Occipital lobe (tissue), 1 donor: ENCODE measurements at regions not wholly inside any gene's neighbourhood (a gene's known extent, or its start where the extent isn't known, plus 50 kb on each side); places are given as distances from the start of the nearest gene placed in this dataset.
"Not testable (repeated sequence)": the region's sequence is repeated elsewhere in the genome, so short reads cannot be mapped to it uniquely, and the experiment has no call there.

Source experiments
- DNase-seq: peaks from one replicate; lab custom pipeline; 2025; lab: John Stamatoyannopoulos, UW

DNA sequence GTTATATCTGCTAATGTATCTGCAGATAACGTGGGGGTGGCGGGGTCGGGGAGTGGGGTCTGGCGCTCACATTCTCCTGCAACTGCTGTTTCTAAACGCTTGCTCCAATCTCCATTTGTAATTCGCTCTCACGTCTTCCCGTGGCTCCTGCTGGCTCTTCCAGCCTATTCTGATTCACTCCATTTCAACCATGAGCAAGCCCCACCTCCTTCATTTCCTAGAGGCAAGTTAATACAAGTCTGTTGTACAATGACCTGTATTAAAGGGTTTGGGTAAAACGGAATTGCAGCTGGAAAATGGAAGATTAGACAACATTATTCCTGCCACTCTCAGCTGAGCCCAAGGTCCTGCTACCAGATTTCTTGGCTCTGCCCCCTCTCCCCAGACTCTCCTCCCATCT is 132.3 kb downstream of the CSNK2A3 start:
- no peak for DNase-seq

DNA sequence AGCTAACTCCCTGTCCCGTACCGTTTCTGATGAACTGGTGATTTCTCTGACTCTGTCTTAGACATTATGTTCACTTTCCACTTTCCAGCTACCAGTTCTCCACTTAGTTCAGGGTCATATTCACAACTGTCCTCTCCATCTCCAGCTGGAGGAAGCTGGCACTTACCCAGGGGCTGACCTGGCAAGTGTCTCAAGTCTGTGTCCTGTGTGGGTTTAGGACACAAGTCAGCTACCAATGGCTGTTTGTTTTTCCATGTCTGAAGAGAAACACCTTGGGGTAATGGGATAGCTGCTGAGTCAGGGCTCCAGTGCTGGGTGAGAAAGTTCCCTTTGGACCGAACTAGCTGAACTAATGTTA is 134.4 kb downstream of the CSNK2A3 start:
- no peak for DNase-seq

DNA sequence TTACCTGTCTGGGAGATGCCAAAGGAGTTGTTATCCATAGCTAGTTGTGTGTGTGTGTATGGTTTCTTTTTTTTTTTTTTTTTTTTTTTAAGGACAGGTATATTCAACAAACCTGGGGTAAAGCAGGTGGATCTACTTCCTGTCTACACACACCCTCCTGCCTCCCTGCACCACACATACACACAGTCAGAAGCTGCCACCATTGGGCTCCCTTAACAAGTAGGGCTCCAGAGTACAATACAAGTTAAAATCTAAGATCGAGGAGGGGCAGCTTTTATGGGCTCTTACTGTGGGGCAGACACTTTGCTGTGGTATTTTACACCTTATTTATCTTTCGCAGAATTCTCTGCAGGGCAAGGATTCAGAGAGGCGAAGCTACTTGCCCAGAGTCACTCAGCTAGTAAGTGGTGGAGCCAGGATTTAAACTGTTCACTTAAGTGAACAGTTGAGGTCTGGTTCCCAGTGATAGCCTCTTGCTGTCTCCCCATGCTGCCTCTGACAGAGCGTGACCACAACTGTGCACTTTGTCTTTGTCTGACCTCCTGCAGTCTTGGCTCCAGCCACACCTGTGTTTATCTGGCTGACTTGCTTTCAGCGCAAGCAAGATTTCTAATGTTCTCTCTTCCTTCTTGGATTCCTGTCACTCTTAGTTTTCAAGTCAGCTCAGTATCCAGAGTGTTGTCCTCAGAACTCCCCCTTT is 135.0 kb downstream of the CSNK2A3 start:
- DNase-seq, result no peak

DNA sequence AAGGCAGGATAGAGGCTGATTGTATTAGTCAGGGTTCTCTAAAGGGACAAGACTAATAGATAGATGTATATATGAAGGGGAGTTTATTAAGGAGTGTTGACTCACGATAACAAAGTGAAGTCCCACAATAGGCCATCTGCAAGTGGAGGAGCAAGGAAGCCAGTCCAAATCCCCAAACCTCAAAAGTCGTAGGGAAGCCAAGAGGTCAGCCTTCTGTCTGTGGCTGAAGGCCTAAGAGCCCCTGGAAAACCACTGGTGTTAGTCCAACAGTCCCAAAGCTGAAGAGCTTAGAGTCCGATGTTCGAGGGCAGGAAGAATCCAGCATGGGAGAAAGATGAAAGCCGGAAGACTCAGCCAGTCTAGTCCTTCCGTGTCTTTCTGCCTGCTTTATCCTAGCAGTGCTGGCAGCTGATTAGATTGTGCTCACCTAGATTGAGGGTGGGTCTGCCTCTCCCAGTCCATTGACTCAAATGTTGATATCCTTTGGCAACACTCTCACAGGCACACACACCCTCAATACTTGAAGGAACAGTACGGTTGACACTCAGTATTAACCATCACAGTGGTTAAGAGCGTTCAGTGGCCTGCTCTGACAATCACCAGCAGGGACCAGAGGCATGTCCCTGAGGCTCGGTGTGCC is 135.6 kb downstream of the CSNK2A3 start:
- DNase-seq, result no peak

DNA sequence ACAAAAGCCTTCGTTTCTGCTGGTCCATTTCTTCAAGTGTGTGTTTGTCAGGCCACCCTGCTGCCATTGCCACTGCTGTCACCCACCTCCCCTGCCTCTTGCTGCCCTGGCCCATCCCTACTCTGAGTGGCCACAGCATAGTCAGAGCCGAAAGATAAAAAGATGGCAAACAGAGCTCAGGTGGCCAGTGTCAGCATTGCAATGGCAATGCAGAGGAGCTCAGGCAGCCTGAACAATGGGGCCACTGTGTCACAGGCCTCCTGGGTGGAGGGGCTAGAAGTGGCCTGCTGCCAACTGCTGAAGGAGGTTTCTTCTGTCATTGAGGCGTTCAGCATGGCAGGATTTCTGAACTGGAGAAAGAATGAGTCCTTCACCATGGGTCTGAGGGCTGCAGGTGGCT is 137.1 kb downstream of the CSNK2A3 start:
- DNase-seq, result no peak

DNA sequence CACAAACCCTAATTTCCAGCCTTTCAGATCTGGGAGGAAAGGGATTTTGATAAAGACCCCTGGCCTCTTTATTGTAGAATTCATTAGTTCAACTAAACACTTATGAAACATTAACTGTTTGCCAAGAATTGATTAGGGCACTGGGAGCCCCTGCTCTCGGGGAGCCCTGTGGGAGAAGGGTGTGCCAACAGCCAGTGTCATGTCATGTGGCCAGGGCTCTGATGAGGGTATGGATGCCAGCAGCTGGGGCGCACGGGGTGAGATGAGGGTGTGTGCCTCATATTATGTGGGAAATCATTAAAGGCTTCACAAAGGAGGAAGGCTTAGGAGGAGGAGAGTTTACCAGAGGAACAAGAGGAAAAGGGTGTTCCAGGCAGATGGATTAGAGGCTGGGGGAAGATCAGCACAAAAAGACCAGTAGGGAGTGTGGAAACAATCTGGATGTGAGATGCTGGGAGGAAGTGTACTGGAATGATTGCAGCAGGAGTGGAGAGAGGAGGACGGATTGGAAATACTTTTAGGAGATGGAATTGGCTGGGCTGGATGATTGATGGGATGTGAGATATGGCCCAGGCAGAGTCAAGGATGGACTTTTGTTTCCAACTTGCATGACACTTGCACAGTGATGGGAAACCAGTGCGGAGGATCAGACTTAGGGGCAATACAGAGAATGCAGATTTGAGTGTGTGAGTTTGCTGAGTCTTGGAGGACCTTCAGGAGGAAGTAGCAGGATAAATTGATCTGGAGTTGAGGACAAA is 137.8 kb downstream of the CSNK2A3 start:
- DNase-seq, result no peak

DNA sequence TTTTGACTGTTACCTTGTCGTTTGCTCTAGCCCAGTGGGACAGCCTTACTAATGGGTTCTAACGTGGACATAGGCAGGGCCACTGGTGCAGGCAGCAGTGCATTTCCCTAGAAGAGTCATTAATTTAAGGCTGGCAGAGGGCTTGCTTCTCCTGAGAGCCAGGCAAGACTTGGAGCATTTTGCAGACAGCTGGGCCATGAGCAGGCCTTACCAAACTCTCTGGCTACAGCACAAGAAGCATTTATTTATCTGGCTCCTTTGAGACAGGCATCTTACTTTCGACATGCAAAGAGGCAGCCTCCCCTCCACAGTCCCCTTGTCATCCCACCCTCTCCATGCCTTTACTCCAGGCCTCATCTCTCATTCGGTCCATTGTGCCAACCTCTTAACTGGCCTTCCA is 139.9 kb downstream of the CSNK2A3 start:
- no peak for DNase-seq

DNA sequence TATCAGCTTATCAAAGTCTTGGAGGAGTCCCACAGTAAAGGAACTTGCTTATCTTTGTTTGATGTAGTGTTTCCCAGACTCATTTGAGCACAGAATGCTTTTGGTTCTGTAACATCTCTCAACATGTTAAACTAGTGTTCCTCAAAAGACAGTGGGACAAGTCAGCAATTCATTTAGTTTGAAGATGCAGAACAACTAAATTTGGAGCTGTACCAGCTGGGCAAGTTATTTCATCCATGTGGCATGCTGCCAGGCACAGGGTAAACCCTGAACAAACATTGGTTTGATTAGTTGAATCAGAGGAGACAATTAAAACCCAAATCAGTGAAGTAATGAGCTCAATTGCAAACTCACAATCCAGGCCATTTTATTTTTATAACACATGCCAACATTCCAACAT is 141.2 kb downstream of the CSNK2A3 start:
- DNase-seq, result no peak

DNA sequence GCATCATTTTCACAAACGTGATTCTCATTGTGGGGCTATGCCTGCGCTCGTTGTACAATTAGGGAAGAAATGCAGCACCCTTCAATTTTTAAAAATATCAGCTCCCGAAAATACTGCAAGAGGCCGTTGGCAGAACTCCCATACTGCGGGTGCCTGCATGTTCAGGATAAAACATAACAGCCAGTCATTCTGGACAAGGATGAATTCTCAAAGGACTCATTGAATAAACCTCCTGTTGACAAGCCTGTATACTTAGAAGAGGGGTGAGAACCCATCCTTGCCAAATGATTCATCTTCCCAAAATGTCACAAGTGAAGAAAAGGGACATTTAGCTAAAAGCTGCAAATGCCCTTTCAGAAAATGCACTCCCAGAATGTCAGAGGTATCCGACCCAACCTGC is 141.9 kb downstream of the CSNK2A3 start:
- no peak for DNase-seq

DNA sequence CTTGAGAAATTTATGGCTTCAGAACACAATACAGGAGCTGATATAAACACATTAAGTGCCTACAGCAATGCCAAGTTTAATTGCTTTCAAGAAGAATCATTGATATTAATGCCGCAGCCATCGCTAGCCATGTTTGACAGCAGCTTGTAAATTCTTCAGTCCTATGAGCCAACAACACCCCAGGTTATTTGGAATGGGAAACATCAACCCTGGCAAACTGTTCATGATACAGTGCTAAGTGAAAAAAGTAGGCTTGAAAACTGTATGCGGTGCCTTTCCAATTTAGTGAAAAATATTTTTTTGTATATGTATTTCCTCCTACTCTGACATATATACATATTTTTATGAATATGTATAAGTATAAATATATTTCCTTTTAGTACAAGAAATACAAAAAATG is 142.6 kb downstream of the CSNK2A3 start:
- no peak for DNase-seq

DNA sequence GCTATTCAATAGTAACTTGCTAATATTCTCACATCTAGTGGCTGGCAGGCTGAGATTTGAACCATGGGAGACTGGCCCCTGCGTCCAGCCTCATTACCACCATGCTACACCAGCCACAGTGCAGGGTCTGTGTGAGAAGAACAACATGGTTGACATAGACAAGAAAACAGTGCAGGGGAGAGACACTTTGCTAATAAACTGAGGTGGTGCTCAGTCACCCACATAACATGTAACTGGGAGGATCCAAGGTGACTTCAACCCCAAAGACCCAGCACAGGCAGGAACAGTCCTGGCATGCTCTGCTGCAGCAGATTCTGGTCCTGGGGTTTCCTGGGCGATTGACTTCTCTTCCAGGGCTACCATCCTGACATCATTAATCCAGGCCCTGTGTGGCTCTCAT is 143.1 kb downstream of the CSNK2A3 start:
- no peak for DNase-seq

DNA sequence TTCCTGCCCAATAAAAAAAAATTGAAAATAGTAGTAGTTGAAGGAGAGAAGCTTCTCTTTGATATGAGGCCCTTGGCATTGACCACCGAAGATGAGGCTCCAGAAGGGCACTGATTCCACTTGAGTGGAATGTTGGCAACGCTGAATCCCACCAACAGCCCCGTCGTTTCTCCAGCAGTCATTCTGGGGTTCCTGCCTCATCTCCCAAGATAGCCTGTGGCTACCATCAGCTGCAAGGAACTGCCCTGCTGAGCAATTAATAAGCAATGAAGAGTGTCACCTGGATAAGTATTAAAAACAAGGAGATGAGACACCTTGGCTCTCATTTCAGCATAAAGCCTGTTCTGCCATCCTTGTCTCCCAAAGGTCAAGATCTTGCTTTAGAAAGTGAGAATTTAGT is 144.1 kb downstream of the CSNK2A3 start:
- DNase-seq, result no peak

DNA sequence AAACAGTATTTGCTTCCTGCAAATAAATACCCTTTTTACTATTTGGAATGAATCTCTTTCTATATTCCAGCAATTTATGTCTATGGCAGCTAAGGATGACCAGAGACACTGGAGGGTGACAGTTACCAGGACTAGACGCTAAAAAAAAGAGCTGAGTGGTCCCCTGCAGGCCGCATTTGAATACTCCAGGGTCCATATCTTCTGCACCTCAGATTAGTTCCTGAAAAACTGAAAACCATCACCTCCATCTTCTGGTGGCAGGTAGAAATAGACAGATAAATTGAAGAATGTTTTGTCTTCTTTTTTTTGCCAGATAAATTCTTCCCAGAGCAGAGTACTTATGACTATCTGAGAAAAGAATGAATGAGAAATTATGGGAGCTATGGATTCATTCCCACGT is 145.6 kb downstream of the CSNK2A3 start:
- DNase-seq, result no peak

DNA sequence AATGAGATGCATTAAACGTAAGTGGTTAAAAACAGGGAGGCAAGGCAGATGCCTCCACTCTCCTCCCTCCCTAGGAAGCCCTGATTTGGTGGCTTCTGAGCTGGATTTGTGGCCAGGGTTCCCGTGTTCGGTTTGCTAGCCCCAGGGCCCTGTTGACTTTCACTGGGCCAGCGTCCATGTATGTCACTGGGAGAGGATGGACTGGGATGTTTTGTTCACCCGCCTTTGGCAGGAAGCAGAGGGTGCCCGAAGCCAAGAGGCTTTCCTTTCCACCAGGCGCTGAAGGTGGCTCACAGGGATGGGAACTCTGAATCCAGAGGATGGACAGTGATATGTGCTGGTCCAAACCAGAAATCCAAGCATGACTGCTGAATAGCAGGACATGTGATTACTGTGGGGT is 146.6 kb downstream of the CSNK2A3 start:
- DNase-seq, result no peak

DNA sequence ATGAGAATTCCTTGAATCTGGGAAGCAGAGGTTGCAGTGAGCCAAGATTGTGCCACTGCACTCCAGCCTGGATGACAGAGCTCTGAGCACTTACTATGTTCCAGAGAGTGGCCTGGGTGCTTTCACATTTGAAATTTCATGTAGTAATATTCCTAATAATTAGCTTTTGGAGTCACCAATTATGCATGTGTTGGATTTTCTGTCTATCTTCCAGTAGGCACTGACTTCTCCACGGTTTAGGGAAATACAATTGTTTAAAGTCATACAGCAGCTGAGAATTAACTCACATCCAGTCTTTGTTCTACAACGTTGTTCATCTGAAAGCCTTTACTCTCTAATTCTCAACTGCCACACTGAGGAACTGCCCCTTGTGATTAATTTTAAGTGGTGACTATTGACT is 150.2 kb downstream of the CSNK2A3 start:
- no peak for DNase-seq

DNA sequence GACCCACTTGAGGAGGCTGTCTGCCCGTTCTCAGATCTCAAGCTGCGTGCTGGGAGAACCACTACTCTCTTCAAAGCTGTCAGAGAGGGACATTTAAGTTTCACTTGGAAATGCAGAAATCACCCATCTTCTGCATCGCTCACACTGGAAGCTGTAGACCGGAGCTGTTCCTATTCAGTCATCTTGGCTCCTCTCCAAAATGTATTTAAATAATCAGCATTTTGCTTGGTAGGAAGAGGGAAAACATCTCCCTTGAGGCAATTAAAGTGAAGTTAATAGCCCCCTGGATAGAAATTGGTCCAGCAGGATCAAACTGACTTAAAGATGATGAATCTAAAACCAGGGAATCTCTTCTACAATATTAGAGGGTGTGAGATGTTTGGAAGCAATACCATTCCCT is 151.7 kb downstream of the CSNK2A3 start:
- not testable (repeated sequence) for DNase-seq

DNA sequence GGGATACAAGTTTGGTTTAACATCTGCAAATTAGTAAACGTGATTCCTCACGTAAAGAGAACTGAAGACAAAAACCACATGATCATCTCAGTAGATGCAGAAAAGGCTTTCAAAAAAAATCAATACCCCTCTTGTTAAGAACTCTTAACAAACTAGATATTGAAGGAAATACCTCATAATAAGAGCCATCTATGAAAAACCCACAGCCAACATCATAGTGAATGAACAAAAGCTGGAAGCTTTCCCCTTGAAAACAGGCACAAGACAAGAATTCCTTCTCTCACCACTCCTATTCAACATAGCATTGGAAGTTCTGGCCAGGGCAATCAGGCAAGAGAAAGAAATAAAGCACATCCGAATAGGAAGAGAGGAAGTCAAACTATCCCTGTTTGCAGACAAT is 160.5 kb downstream of the CSNK2A3 start:
- DNase-seq, result no peak

DNA sequence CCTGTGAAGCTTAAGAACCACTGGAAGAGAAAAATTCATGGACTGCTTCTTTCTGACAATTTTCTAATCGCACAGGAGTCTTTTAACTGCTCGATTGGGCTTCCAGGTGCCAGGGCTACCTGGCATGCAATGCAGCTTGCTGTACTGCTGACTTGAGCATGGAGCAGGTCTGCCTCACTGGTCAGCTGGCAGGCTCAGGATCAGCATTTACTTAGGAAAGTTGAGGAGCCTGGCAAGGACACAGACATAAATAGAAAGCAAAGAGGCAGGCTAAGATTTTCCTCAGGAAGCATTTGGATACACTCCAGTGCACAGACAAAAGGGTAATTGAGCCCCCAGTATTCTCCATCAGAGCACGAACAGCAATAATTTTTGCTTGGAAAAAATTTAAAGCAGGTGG is 163.5 kb downstream of the CSNK2A3 start:
- no peak for DNase-seq

DNA sequence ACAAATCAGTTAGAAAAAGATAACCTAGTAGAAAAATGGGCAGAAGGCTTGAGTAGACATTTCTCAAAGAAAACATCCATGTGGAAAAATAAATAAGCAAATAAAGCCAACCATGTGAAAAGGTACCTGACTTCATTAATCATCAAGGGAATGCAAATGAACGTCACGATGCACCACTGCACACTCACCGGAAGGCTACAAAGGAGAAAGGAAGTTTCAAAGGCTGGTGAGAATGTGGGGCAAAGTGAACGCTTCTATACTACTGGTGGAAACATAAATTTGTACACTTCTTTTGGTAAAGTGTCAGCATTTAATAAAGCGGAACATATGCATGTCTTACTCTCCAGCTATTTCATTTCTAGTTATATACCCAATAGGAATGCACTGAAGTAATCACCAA is 166.8 kb downstream of the CSNK2A3 start:
- no peak for DNase-seq

DNA sequence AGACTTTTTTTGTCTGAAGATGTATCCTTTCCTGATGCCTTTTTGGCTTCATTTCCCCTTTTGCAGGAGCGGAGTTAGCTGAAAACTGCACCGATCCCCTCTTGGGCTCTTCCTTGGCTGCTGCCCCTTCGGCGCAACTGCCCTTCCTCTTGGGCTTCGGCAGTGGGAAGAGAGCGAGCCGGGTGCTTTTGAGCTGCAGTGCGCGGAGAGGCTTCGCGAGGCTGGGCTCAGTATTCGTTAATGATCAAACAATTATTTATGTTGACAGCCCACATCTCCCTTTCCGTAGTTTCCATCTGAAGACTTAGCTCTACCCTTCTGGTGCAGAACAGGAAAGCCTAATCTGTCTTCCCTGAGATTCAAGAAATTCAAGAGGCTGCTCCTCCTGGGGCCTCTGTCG is 170.8 kb downstream of the CSNK2A3 start:
- DNase-seq, result no peak

DNA sequence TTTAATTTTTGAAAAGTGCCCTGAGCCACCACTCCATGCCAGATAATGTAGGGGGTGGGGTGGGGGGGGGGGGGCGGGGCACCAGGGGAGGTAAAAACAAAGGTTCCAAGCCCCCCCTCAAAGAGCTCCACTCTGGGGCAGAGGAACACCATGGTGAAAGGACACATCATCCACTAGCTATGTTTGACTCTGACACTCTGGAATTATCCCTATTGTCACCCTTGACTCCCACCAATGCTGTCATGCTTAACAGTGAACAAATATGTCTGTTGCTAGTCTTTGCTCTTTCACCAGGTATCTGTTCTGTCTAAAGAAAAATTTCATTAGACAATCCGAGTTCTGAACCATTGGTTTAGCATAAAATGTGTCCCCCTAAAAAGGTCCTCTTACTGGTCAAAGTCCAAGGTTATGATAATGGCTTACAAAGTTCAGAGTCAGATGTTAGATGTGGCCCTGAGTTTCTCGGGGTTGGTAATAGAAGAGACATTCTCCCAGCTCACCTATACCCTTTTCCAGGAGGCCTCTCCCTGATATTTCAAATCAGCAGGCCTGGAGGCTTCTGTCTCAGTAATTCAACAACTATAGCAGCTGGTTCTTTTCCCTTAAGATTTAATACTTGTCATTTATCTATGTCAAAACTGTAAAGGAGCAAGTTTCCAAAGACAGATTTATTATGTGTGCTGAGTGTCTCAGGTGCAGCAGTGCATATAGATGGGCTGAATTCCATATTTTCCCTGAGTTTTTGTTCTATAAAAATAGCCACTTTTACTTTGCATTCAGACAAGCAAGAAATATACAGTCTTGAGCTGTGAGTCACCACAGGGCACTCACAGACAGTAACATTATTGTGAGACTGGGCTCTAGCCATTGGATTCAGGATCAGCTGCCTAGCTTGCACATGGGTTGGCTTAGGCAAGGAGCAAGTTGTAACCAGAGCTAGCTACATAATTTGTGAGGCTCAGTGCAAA is 174.1 kb downstream of the CSNK2A3 start:
- DNase-seq, result peak; percentile 16
